Caco-2 (cell line): ENCODE measurements at regions not wholly inside any gene's neighbourhood (a gene's known extent, or its start where the extent isn't known, plus 50 kb on each side); places are given as distances from the start of the nearest gene placed in this dataset.

Experiments used
- BruUV-seq: library from RNA; stranded (reverse); fragments of 400-500 nt; replicated peaks from 2 replicates; lab custom pipeline; 2021; lab: Mats Ljungman, UMichigan
- CTCF ChIA-PET: fragments of 300-600 bp; sonication (Branson Sonifier 250); formaldehyde crosslinking; loops from one replicate; lab custom pipeline; 2022; ENCODE audit warnings: antibody characterized with exemption; lab: Charles Lee
- POLR2A ChIA-PET: fragments of 300-600 bp; sonication (Branson Sonifier 250); formaldehyde crosslinking; loops from one replicate; lab custom pipeline; 2022; ENCODE audit warnings: antibody characterized with exemption; lab: Charles Lee
- DNase-seq, 2 experiments: peaks; one replicate each; pipeline versions ENCODE4 v3.0.0 to v3.0.0-alpha.2; 2020 to 2022
- H3K27me3 ChIP-seq: replicated peaks from 2 replicates; pipeline ENCODE4 v1.6.0; 2011; ENCODE audit warnings: low read length; ENCODE audit not compliant: control insufficient read depth, insufficient read depth
- H3K36me3 ChIP-seq: 2 replicates; pipeline ENCODE4 v1.5.1; 2011; ENCODE audit warnings: low read length; ENCODE audit not compliant: control insufficient read depth, insufficient read depth
- H3K4me1 ChIP-seq: fragments of 250-450 bp; sonication (Bioruptor Pico); 2 replicates; pipeline ENCODE4 v1.5.1; 2020; ENCODE audit warnings: mild to moderate bottlenecking
- H3K4me3 ChIP-seq: 2 replicates; pipeline ENCODE4 v1.5.1; 2011; ENCODE audit warnings: low read depth, mild to moderate bottlenecking, control low read depth, low read length
- H3K9me3 ChIP-seq: fragments of 250-450 bp; sonication (Bioruptor Pico); 2 replicates; pipeline ENCODE4 v1.5.1; 2020; ENCODE audit warnings: mild to moderate bottlenecking, moderate library complexity
- H3K27ac Mint-ChIP-seq: one replicate; pipeline ENCODE4 v1.8.0; 2022; ENCODE audit warnings: mixed read lengths; ENCODE audit not compliant: unreplicated experiment
- H3K27me3 Mint-ChIP-seq: one replicate; pipeline ENCODE4 v1.8.0; 2022; ENCODE audit warnings: mixed read lengths; ENCODE audit not compliant: insufficient read depth, unreplicated experiment
- H3K36me3 Mint-ChIP-seq: one replicate; pipeline ENCODE4 v1.8.0; 2022; ENCODE audit warnings: mild to moderate bottlenecking, mixed read lengths; ENCODE audit not compliant: insufficient read depth, unreplicated experiment
- H3K4me1 Mint-ChIP-seq: one replicate; pipeline ENCODE4 v1.8.0; 2022; ENCODE audit warnings: low read depth, mixed read lengths; ENCODE audit not compliant: unreplicated experiment
- H3K4me3 Mint-ChIP-seq: one replicate; pipeline ENCODE4 v1.8.0; 2022; ENCODE audit warnings: mild to moderate bottlenecking, moderate library complexity, mixed read lengths; ENCODE audit not compliant: unreplicated experiment
- H3K9me3 Mint-ChIP-seq: one replicate; pipeline ENCODE4 v1.8.0; 2022; ENCODE audit warnings: mixed read lengths; ENCODE audit not compliant: unreplicated experiment
- intact Hi-C: fragments of 100-400 bp; cut with micrococcal nuclease; formaldehyde crosslinking; loops from one replicate; pipeline ENCODE4 v1.10.0; 2022; ENCODE audit not compliant: unreplicated experiment
- TF ChIP-seq, protein P1 (sequence below), 2 experiments: fragments of 200-600 bp in 1 of 2; IDR thresholded peaks; 1 replicate in 1 of 2; 2 replicates in 1 of 2; pipeline versions ENCODE4 v1.5.1 to v1.8.0; 2011 to 2022; ENCODE audit warnings: antibody characterized with exemption in 1 of 2, control low read depth in 1 of 2, inconsistent platforms in 1 of 2, low read depth in 1 of 2, low read length in 1 of 2, mild to moderate bottlenecking in 1 of 2, moderate library complexity in 1 of 2; ENCODE audit not compliant: insufficient read depth in 1 of 2, severe bottlenecking in 1 of 2, unreplicated experiment in 1 of 2

DNA sequence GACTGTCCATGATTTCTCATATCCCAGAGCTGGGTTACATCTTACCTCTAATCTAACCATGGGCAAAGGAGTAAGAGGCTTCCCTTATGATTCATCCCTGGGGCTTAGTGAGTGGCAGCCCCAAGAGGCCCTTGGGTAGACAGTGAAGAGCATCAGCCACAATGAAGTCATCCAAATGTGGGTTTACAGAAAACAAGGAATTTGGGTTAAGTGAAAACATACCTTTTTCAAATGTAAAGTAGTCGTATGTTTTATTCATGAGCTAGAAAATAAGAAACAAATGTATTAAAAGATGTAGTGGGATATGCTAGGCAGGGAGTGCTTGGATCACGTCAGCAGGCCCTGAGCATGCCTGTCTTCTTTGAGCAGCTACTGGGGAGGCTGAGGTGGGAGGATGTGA, 54.0 kb upstream of the ELK3 start:
- TF ChIP-seq, protein P1, sequence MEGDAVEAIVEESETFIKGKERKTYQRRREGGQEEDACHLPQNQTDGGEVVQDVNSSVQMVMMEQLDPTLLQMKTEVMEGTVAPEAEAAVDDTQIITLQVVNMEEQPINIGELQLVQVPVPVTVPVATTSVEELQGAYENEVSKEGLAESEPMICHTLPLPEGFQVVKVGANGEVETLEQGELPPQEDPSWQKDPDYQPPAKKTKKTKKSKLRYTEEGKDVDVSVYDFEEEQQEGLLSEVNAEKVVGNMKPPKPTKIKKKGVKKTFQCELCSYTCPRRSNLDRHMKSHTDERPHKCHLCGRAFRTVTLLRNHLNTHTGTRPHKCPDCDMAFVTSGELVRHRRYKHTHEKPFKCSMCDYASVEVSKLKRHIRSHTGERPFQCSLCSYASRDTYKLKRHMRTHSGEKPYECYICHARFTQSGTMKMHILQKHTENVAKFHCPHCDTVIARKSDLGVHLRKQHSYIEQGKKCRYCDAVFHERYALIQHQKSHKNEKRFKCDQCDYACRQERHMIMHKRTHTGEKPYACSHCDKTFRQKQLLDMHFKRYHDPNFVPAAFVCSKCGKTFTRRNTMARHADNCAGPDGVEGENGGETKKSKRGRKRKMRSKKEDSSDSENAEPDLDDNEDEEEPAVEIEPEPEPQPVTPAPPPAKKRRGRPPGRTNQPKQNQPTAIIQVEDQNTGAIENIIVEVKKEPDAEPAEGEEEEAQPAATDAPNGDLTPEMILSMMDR (IDR thresholded peaks at IDR 0.05; ENCODE audit: insufficient read depth in 1 of 2, low read depth in 1 of 2, low read length in 1 of 2, severe bottlenecking in 1 of 2, unreplicated experiment in 1 of 2): no peak
- H3K4me3 Mint-ChIP-seq: no peak overlapping the region

DNA sequence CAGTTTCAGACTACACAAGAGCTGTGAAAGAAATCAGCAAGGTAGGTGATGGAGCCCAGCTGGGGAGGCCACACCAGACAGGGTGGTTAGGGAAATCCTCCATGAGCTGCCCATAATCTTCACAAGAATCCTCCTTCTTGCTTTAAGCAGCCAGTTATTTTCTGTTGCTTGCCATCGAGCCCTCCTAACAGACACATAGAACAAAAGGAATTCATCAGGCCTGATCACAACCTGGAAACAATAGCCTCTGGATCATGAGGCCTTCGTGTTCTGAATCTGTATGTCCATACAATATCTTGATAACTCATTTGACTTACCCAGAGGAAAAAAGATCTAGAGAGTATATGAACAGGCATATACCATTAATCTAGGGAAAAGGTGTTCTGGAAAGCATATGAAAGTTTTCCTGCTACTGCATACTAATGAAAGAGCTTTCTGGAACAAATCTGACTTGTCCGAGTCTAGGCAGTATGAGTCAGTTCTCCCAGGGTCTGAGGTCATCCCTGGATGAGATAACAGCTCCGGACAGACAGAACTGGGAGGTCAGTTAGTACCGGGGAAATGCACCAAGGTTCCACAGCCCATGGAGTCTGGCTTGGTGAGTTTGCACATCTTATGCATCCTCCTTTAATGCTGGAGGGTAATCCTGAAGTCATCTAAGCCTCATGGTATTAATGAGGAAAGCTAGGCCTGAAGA, 52.8 kb upstream of the ELK3 start:
- TF ChIP-seq, protein P1 (IDR thresholded peaks at IDR 0.05; ENCODE audit: insufficient read depth in 1 of 2, low read depth in 1 of 2, low read length in 1 of 2, severe bottlenecking in 1 of 2, unreplicated experiment in 1 of 2): no peak
- Mint-ChIP-seq H3K4me1 (peaks cover 3% of the 10 kb centered on the region), H3K4me3 (no peak overlapping the region), H3K27me3 (peaks cover 2% of the 10 kb centered on the region), H3K27ac (no peak overlapping the region), H3K9me3 (no peaks in the 10 kb centered on the region), H3K36me3 (no peaks in the 10 kb centered on the region)
- no peak overlapping the region for H3K4me3 ChIP-seq
- no peaks in the 10 kb centered on the region for H3K27me3 ChIP-seq
- no peaks in the 10 kb centered on the region for H3K4me1 ChIP-seq
- intact Hi-C loops: no loop called here
- no peak for DNase-seq
- POLR2A ChIA-PET: no interaction called here
- CTCF ChIA-PET: no interaction called here
- no TSS peak for BruUV-seq
- no peaks in the 10 kb centered on the region for H3K36me3 ChIP-seq
- no peaks in the 10 kb centered on the region for H3K9me3 ChIP-seq

More for the DNA sequence above, 54.0 kb upstream of the ELK3 start:
- H3K27me3 Mint-ChIP-seq: peaks cover 2% of the 10 kb centered on the region
- no peak overlapping the region for H3K27ac Mint-ChIP-seq
- DNase-seq: no peak
- H3K9me3 ChIP-seq: no peaks in the 10 kb centered on the region
- ChIA-PET CTCF (interaction anchor here (0.5 kb wide), 1 partner anchor 75 kb away, joined by 4 read pairs; no protein-coding TSS in a partner anchor), POLR2A (no interaction called here)
- H3K9me3 Mint-ChIP-seq: no peaks in the 10 kb centered on the region
- no peak overlapping the region for H3K4me3 ChIP-seq
- no TSS peak for BruUV-seq
- peaks cover 6% of the 10 kb centered on the region for H3K4me1 Mint-ChIP-seq
- intact Hi-C loops: no loop called here
- H3K4me1 ChIP-seq: no peaks in the 10 kb centered on the region
- no peaks in the 10 kb centered on the region for H3K36me3 ChIP-seq
- no peaks in the 10 kb centered on the region for H3K36me3 Mint-ChIP-seq
- H3K27me3 ChIP-seq: no peaks in the 10 kb centered on the region

DNA sequence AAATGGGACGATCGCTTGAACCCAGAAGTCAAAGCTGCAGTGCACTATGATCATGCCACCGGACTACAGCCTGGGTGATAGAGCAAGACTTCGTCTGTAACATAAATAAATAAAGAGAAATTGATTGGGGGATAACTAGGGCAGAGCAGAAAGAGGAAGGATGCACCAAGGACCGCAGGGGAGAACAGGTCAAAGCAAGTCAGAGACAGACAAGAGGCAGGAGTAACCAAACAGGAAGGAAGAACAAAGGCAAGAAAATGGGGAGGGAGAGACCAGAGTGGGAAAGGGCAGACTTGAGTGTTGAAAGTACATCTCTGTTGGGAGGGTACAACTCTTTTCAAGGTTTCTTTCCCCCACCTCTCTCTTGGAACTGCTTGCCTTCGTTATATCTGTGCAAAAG, 50.8 kb upstream of the ELK3 start:
- H3K36me3 ChIP-seq: no peaks in the 10 kb centered on the region
- no peaks in the 10 kb centered on the region for H3K36me3 Mint-ChIP-seq
- CTCF ChIA-PET: no interaction called here
- H3K4me1 Mint-ChIP-seq: no peaks in the 10 kb centered on the region
- intact Hi-C loops: no loop called here
- TF ChIP-seq, protein P1 (IDR thresholded peaks at IDR 0.05; ENCODE audit: insufficient read depth in 1 of 2, low read depth in 1 of 2, low read length in 1 of 2, severe bottlenecking in 1 of 2, unreplicated experiment in 1 of 2): no peak
- H3K27me3 ChIP-seq: no peaks in the 10 kb centered on the region
- no peaks in the 10 kb centered on the region for H3K9me3 ChIP-seq
- H3K27ac Mint-ChIP-seq: no peak overlapping the region
- H3K4me3 ChIP-seq: no peak overlapping the region
- no peak for DNase-seq
- H3K4me1 ChIP-seq: no peaks in the 10 kb centered on the region
- H3K27me3 Mint-ChIP-seq: peaks cover 2% of the 10 kb centered on the region
- BruUV-seq: no TSS peak
- POLR2A ChIA-PET: no interaction called here
- no peaks in the 10 kb centered on the region for H3K9me3 Mint-ChIP-seq
- no peak overlapping the region for H3K4me3 Mint-ChIP-seq
